MM.1S (cell line): ENCODE measurements at regions not wholly inside any gene's neighbourhood (a gene's known extent, or its start where the extent isn't known, plus 50 kb on each side); places are given as distances from the start of the nearest gene placed in this dataset.

Experiments
- CTCF ChIP-seq: fragments of 300-600 bp; sonication (generic); IDR thresholded peaks from 2 replicates; pipeline ENCODE4 v1.5.1; 2016; ENCODE audit warnings: antibody characterized with exemption, low read length, mixed read lengths
- EZH2 ChIP-seq: fragments of 300-600 bp; sonication (generic); optimal IDR thresholded peaks from 2 replicates; pipeline ENCODE3; 2017; ENCODE audit warnings: low read depth, mild to moderate bottlenecking, antibody characterized with exemption, low read length, mixed read lengths
- EZH2phosphoT487 ChIP-seq: fragments of 300-600 bp; sonication (generic); IDR thresholded peaks from 2 replicates; pipeline ENCODE4 v1.6.1; 2018; ENCODE audit warnings: antibody characterized with exemption, low read length

GRCh38 chr10:44673245-44673983 lies 237.7 kb upstream of the TMEM72 start:
- TF ChIP-seq CTCF (no peak), EZH2 (no peak), EZH2phosphoT487 (no peak)
